ENCODE measurements at regions not wholly inside any gene's neighbourhood (a gene's known extent, or its start where the extent isn't known, plus 50 kb on each side); places are given as distances from the start of the nearest gene placed in this dataset.

DNA sequence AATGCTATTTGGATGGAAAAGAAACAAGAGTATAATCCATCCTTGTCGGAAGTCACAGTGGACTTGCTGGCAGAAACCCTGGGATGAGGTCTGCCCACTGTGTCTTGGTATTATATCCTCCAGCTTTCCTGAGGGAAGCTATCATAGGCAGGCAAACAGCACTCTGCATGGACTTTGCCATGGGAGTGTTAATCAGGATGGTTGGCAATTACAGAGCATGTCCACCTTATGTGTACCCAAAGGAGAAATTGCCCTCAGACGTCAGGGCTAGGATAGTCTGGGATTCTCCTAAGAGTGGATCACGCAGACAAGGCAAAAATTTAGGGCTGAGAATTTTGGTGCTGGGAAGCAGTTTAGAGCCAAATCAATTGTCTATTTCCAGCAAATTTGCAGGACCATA, 184.9 kb upstream of the ESRRG start:
- no peak for DNase-seq

DNA sequence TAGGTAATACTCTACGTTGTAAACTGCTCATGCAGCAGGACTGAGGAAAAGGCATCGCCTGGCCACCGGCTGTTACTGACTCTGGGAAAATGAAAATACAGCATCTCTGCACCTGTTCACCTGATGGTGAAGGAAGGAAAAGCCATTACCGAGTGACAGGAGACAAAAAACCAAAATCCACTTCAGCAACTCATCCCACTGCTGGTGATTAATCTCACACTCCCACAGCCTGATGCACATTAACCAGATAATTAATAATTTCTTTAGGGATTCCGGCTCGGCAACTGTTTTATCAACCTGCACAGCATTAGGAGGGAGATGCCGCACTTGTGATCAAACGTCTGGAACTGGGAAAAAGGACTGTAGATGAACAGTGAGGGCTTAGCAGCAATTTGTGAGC, 183.9 kb upstream of the ESRRG start:
- DNase-seq, result no peak

DNA sequence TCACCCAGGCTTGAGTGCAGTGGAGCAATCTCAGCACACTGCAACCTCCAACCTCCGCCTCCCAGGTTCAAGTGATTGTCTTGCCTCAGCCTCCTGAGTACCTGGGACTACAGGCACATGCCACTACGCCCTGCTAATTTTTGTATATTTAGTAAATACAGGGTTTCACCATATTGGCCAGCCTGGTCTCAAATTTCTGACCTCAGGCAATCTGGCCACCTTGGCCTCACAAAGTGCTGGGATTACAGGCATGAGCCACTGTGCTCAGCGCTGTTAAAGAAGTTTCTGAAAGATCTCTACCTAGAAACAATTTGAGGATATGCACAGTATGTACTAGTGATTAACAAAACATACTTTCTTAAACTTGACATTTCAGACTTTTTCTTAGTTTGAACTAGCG, 182.6 kb upstream of the ESRRG start:
- DNase-seq, result no peak

DNA sequence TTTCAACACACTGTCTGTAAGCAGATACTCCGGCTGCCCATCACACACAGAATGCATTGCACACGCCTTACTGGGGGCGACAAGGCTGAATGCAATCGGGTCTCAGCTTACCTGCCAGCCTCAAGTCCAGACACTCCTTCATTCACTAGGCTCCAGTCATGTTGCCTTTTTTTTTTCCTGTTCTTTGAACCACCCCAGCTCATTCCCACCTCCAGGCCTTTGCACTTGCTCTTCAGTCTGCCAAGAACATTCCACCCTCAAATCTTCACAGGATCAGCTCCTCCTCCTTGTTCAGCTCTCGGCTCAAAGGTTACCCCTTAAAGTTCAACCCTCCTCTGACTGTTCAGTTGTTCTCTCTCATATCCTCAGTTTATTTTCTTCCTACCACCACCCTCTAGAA, 181.9 kb upstream of the ESRRG start:
- no peak for DNase-seq

GRCh38 chr1:216904471-216904870, 181.2 kb upstream of the ESRRG start:
- no peak for DNase-seq

GRCh38 chr1:216903382-216903740, 180.1 kb upstream of the ESRRG start:
- DNase-seq, result no peak

- DNase-seq, result no peak
Observed at GRCh38 chr1:216902669-216903381, 179.6 kb upstream of the ESRRG start.

GRCh38 chr1:216900116-216900620, 176.9 kb upstream of the ESRRG start:
- no peak for DNase-seq

- no peak for DNase-seq
Observed at GRCh38 chr1:216898801-216899200, 175.6 kb upstream of the ESRRG start.

- peak; percentile 20 for DNase-seq
Observed at GRCh38 chr1:216896146-216896545, 172.9 kb upstream of the ESRRG start.

- no peak for DNase-seq
Observed at GRCh38 chr1:216894494-216894893, 171.3 kb upstream of the ESRRG start.

- DNase-seq, result no peak
Observed at GRCh38 chr1:216892581-216893160, 169.4 kb upstream of the ESRRG start.

DNA sequence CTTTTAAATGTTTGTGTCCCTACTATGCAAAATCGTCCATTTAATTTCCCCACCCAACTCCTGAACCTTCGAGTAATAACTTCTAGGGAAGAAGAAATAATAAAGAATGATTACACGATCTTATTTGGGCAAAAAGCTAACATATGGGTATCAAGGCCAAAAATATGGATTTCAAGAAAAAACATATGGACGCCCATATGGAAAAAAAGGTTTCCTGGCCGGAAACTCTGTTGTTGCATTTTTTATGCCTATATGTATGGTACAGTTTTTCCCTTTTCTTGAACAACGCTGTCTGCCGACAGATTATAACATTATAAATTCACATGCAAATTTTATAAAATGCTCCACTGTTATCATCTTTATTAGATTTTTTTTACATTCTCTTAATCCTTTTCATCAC, 167.6 kb upstream of the ESRRG start:
- DNase-seq, result no peak

DNA sequence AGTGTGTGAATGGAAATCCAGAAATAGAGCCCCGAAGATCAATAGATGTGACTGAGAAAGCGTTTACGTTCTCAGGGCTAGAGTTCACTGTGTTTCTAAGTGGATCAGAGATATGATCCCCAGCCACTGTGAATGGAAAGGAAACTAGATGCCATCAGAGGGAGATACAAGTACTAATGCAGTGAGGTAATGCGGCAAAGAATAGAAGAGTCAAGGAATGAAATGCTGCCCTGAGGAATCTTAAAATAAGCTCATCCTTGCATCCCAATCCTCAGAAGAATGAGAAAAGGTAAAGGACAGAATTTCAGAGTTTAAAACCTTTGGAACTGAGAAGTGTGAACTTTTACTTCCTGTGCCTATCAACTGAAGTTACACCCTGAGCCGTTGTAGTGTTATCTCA, 165.5 kb upstream of the ESRRG start:
- no peak for DNase-seq

DNA sequence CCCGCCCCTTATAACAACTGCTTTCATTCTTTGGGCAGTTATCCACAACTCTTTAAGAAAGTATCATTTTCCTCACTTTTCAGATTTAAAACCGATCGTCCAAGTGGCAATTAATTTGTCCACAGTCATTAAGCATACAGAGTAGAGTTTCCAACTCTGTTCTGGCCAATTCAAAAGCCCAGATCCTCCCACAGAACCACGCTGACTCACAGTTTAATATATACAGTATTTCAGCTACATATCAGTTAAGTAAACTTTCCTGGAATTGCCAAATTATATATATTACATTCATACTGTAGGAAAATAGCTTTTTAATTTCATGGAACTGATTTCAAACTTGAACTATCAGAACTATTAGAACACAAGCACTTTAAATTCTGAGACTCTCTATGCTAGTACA, 163.8 kb upstream of the ESRRG start:
- no peak for DNase-seq

- DNase-seq, result no peak
Observed at GRCh38 chr1:216884614-216885229, 161.5 kb upstream of the ESRRG start.

DNA sequence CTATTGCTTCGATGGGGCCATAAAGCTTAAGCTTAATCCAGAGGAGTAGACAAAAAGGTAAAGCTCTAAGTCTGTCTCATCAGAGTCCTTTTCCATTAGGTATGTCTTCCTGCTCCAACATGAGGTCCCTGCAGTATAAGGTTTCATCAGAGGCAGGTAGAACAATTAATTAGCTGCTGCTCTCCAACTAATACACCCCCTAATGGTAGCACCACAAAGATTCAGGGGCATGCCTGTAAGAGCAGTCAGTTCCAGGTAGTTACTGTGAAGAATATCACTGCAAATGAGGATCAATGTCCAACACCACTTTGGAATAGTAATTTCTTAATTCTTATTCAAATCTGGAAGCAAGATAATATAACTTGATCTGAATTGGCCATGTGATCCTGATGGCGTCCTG, 160.3 kb upstream of the ESRRG start:
- no peak for DNase-seq

- no peak for DNase-seq
Observed at GRCh38 chr1:216881695-216882094, 158.5 kb upstream of the ESRRG start.

DNA sequence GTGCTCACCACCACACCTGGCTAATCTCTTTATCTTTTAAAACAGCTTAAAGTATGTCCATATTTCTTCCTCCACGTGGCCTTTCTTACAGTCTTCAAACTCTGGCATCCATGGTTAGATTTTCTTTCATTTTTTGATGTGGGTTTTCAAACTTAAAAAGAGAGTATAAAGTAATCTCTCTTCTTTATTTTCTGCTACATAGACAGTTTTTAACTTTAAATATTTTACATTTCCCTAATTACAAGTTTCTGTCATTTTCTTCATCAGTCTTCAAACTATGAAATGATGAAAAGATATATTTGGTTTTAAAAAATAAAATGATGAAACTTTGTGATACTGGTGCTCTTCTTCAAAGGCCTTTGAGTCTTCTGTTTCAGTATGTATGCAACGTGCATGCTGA, 143.5 kb upstream of the ESRRG start:
- DNase-seq, result no peak

DNA sequence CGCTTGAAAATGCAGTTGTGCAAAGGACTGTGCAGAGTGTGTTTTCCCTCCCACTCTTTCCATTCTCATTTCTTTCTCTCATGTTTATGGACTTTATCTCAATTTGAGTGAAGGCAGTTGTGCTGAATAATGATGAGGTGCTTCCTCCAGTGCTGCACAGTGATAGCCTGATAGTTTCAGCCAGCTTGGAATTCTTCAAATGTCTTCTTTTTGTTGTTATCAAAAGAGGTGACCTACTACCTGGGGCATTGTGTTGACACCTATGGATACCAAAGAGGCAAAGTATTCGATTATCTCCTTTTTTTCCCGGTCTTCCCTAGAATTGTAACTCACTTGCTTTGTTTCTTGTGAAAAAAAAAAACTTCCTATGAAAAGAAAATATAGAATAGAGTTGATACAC, 132.6 kb upstream of the ESRRG start:
- DNase-seq, result no peak

GRCh38 chr1:216854836-216855484, 131.7 kb upstream of the ESRRG start:
- no peak for DNase-seq

DNA sequence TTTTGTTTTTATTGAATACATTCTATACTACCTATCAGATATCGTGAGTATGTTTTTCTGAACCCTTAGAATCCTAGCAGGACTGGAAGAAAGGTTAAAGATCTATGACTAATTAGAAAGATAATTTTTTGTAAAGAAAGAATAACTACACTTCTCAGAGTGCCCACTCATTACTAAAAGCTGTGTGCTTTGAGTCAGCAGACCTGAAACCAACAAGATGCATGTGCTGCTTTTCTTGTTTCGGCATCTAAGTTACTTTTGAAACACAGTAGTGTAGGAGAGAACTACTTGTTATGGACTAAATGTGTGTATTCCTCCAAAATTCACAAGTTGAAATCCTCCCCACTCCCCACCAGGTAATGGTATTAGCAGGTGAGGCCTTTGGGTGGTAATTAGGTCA, 127.8 kb upstream of the ESRRG start:
- DNase-seq, result no peak

GRCh38 chr1:216849146-216849545, 125.9 kb upstream of the ESRRG start:
- no peak for DNase-seq

- no peak for DNase-seq
Observed at GRCh38 chr1:216847397-216848036, 124.3 kb upstream of the ESRRG start.
